ENCODE measurements at regions not wholly inside any gene's neighbourhood (a gene's known extent, or its start where the extent isn't known, plus 50 kb on each side); places are given as distances from the start of the nearest gene placed in this dataset.
A peak's percentile ranks its signal among the peaks of the same experiment; 100 is the strongest.

DNA sequence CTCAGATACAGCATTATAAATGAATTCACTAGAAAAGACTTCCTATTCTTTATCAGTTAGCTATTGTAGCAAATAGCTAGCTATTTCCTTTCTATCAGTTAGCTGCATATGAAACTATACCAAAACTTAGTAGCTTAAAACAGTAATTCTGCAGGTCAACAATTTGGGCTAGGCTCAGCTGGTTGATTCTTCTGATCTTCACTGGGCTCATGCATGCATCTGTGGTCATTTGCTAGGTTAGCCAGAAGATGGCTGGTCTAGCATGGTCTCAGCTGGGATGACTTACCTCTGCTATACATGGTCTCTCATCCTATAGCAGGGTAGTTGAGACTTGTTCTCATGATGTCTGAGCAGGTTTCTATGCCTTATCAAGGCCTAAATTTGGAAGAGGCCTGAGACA is 147.4 kb downstream of the CENPC start:
- Histone ChIP-seq H3K27ac (ENCODE audit: low read depth, low read length) (no peak overlapping the region), H3K4me2 (ENCODE audit: low read length) (no peak overlapping the region), H3K9ac (ENCODE audit: low read length) (no peak overlapping the region), H3K27me3 (ENCODE audit: insufficient read depth, low read length) (no peaks in the 10 kb centered on the region), H3K4me1 (ENCODE audit: insufficient read depth, low read length) (no peaks in the 10 kb centered on the region), H3K9me3 (ENCODE audit: insufficient read depth, low read depth, low read length) (no peaks in the 10 kb centered on the region), H3K79me2 (ENCODE audit: insufficient read depth, low read length) (no peaks in the 10 kb centered on the region), H3K36me3 (ENCODE audit: insufficient read depth, low read length) (no peaks in the 10 kb centered on the region), H4K20me1 (ENCODE audit: insufficient read depth, low read length) (no peaks in the 10 kb centered on the region), H3K4me3 (ENCODE audit: insufficient read depth, low read depth, low read length) (no peak overlapping the region), H2AFZ (ENCODE audit: low read depth, low read length) (no peak overlapping the region)
- no peaks in the 10 kb centered on the region for H3K27me3 Mint-ChIP-seq (ENCODE audit: low read depth, unreplicated experiment)
- H3K36me3 Mint-ChIP-seq (ENCODE audit: low read depth, unreplicated experiment) = no peaks in the 10 kb centered on the region
- H3K9me3 Mint-ChIP-seq (ENCODE audit: unreplicated experiment) = no peaks in the 10 kb centered on the region
- no peak overlapping the region for H3K27ac Mint-ChIP-seq (ENCODE audit: unreplicated experiment)
- DNase-seq (ENCODE audit: low read depth) = no peak
- H3K4me1 Mint-ChIP-seq (ENCODE audit: low read depth, unreplicated experiment) = peaks cover 3% of the 10 kb centered on the region
- TF ChIP-seq, protein P1, sequence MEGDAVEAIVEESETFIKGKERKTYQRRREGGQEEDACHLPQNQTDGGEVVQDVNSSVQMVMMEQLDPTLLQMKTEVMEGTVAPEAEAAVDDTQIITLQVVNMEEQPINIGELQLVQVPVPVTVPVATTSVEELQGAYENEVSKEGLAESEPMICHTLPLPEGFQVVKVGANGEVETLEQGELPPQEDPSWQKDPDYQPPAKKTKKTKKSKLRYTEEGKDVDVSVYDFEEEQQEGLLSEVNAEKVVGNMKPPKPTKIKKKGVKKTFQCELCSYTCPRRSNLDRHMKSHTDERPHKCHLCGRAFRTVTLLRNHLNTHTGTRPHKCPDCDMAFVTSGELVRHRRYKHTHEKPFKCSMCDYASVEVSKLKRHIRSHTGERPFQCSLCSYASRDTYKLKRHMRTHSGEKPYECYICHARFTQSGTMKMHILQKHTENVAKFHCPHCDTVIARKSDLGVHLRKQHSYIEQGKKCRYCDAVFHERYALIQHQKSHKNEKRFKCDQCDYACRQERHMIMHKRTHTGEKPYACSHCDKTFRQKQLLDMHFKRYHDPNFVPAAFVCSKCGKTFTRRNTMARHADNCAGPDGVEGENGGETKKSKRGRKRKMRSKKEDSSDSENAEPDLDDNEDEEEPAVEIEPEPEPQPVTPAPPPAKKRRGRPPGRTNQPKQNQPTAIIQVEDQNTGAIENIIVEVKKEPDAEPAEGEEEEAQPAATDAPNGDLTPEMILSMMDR (IDR thresholded peaks at IDR 0.05; ENCODE audit: insufficient read depth, low read depth, low read length) = no peak
- TF ChIP-seq EZH2 (IDR thresholded peaks at IDR 0.05; ENCODE audit: insufficient read depth, low read length) = no peak
- H3K4me3 Mint-ChIP-seq (ENCODE audit: unreplicated experiment) = no peak overlapping the region
- FAIRE-seq = no peak

GRCh38 chr4:67397031-67397430 is 148.3 kb downstream of the CENPC start:
- DNase-seq (ENCODE audit: low read depth) (no peak), FAIRE-seq (peak; percentile 34)
- no peak overlapping the region for H3K4me3 ChIP-seq (ENCODE audit: insufficient read depth, low read depth, low read length)
- no peaks in the 10 kb centered on the region for H3K79me2 ChIP-seq (ENCODE audit: insufficient read depth, low read length)
- no peaks in the 10 kb centered on the region for H3K4me1 ChIP-seq (ENCODE audit: insufficient read depth, low read length)
- Mint-ChIP-seq H3K36me3 (ENCODE audit: low read depth, unreplicated experiment) (no peaks in the 10 kb centered on the region), H3K4me1 (ENCODE audit: low read depth, unreplicated experiment) (peaks cover 3% of the 10 kb centered on the region), H3K27ac (ENCODE audit: unreplicated experiment) (no peak overlapping the region), H3K4me3 (ENCODE audit: unreplicated experiment) (no peak overlapping the region), H3K27me3 (ENCODE audit: low read depth, unreplicated experiment) (no peaks in the 10 kb centered on the region), H3K9me3 (ENCODE audit: unreplicated experiment) (no peaks in the 10 kb centered on the region)
- H3K4me2 ChIP-seq (ENCODE audit: low read length) = no peak overlapping the region
- no peak for TF ChIP-seq EZH2 (IDR thresholded peaks at IDR 0.05; ENCODE audit: insufficient read depth, low read length)
- H3K9ac ChIP-seq (ENCODE audit: low read length) = no peak overlapping the region
- no peaks in the 10 kb centered on the region for H3K27me3 ChIP-seq (ENCODE audit: insufficient read depth, low read length)
- H4K20me1 ChIP-seq (ENCODE audit: insufficient read depth, low read length) = no peaks in the 10 kb centered on the region
- no peaks in the 10 kb centered on the region for H3K36me3 ChIP-seq (ENCODE audit: insufficient read depth, low read length)
- H2AFZ ChIP-seq (ENCODE audit: low read depth, low read length) = no peak overlapping the region
- H3K27ac ChIP-seq (ENCODE audit: low read depth, low read length) = no peak overlapping the region
- H3K9me3 ChIP-seq (ENCODE audit: insufficient read depth, low read depth, low read length) = no peaks in the 10 kb centered on the region

- H3K9me3 ChIP-seq (ENCODE audit: insufficient read depth, low read depth, low read length) = no peaks in the 10 kb centered on the region
- no peaks in the 10 kb centered on the region for H4K20me1 ChIP-seq (ENCODE audit: insufficient read depth, low read length)
- H3K36me3 Mint-ChIP-seq (ENCODE audit: low read depth, unreplicated experiment) = no peaks in the 10 kb centered on the region
- H3K4me3 ChIP-seq (ENCODE audit: insufficient read depth, low read depth, low read length) = no peak overlapping the region
- no peak overlapping the region for H3K4me3 Mint-ChIP-seq (ENCODE audit: unreplicated experiment)
- DNase-seq (ENCODE audit: low read depth) (no peak), FAIRE-seq (no peak)
- no peaks in the 10 kb centered on the region for H3K27me3 ChIP-seq (ENCODE audit: insufficient read depth, low read length)
- peaks cover 3% of the 10 kb centered on the region for H3K27me3 Mint-ChIP-seq (ENCODE audit: low read depth, unreplicated experiment)
- no peak overlapping the region for H3K4me2 ChIP-seq (ENCODE audit: low read length)
- H3K4me1 Mint-ChIP-seq (ENCODE audit: low read depth, unreplicated experiment) = peaks cover 3% of the 10 kb centered on the region
- H2AFZ ChIP-seq (ENCODE audit: low read depth, low read length) = no peak overlapping the region
- no peak overlapping the region for H3K27ac ChIP-seq (ENCODE audit: low read depth, low read length)
- H3K36me3 ChIP-seq (ENCODE audit: insufficient read depth, low read length) = no peaks in the 10 kb centered on the region
- TF ChIP-seq, protein P1 (IDR thresholded peaks at IDR 0.05; ENCODE audit: insufficient read depth, low read depth, low read length) = no peak
- TF ChIP-seq EZH2 (IDR thresholded peaks at IDR 0.05; ENCODE audit: insufficient read depth, low read length) = no peak
- no peak overlapping the region for H3K9ac ChIP-seq (ENCODE audit: low read length)
- H3K4me1 ChIP-seq (ENCODE audit: insufficient read depth, low read length) = no peaks in the 10 kb centered on the region
- no peak overlapping the region for H3K27ac Mint-ChIP-seq (ENCODE audit: unreplicated experiment)
- no peaks in the 10 kb centered on the region for H3K9me3 Mint-ChIP-seq (ENCODE audit: unreplicated experiment)
- H3K79me2 ChIP-seq (ENCODE audit: insufficient read depth, low read length) = no peaks in the 10 kb centered on the region
These were observed 149.3 kb downstream of the CENPC start for GRCh38 chr4:67396008-67396407.

Measured in astrocyte (in vitro differentiated cells and primary cell).